ENCODE measurements at regions not wholly inside any gene's neighbourhood (a gene's known extent, or its start where the extent isn't known, plus 50 kb on each side); places are given as distances from the start of the nearest gene placed in this dataset.

DNA sequence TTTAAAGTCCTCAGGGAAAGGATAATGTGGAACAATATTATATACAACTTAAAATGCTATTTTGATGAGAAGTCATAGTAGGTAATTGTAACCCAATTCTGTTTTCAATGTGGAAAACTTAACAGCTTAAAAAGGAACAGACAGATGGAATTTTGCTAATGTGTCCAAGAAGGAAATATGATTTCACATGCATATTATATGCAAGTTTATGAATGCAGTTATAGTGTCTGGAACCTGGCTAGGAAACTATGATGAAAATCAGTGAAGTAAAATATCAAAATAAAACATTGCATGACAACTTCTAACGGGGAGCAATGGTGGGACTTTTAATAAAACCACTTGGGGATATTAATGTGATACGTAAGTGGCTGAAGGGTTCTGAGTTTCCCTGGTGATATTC lies 152.6 kb upstream of the HAND2 start:
- ChIA-PET POLR2A (no interaction called here), CTCF (no interaction called here)
- DNase-seq (ENCODE audit: extremely low spot score), result no peak
- TF ChIP-seq BHLHE40 (IDR thresholded peaks at IDR 0.05; ENCODE audit: borderline replicate concordance) (no peak), SP1 (IDR thresholded peaks at IDR 0.05) (no peak), FOXA1 (IDR thresholded peaks at IDR 0.05) (no peak), ZNF384 (IDR thresholded peaks at IDR 0.05) (no peak), HDGF (IDR thresholded peaks at IDR 0.05; ENCODE audit: borderline replicate concordance) (no peak), CTBP1 (IDR thresholded peaks at IDR 0.05; ENCODE audit: borderline replicate concordance) (no peak), NFRKB (IDR thresholded peaks at IDR 0.05) (no peak), LEF1 (IDR thresholded peaks at IDR 0.05; ENCODE audit: borderline replicate concordance) (no peak), FOXM1 (IDR thresholded peaks at IDR 0.05; ENCODE audit: borderline replicate concordance) (no peak), ELF4 (IDR thresholded peaks at IDR 0.05) (no peak), L3MBTL2 (conservative IDR thresholded peaks at IDR 0.05) (no peak)
- TF ChIP-seq, protein P1, sequence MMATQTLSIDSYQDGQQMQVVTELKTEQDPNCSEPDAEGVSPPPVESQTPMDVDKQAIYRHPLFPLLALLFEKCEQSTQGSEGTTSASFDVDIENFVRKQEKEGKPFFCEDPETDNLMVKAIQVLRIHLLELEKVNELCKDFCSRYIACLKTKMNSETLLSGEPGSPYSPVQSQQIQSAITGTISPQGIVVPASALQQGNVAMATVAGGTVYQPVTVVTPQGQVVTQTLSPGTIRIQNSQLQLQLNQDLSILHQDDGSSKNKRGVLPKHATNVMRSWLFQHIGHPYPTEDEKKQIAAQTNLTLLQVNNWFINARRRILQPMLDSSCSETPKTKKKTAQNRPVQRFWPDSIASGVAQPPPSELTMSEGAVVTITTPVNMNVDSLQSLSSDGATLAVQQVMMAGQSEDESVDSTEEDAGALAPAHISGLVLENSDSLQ (IDR thresholded peaks at IDR 0.05), result no peak

DNA sequence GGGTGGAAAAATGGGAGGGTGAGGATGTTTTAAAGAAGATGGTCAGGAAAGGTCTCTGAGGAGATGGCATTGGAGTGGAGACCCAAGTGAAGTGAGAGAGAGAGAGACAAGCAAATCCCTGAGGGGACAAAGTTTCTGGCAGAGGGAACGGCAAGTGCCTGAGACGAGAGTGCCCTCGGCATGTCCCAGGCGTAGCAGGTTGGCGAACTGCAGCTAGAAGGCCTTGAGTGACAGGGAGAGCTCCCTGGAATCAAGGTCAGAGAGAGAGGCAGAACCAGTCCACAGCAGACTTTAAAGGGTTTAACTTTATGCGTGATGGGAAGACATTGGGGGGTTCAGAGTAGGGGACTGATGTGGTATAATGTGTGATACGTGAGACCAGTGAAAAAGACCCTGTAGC lies 150.2 kb upstream of the HAND2 start:
- POLR2A ChIA-PET, result no interaction called here
- no peak for TF ChIP-seq BHLHE40 (IDR thresholded peaks at IDR 0.05; ENCODE audit: borderline replicate concordance)
- no peak for TF ChIP-seq FOXM1 (IDR thresholded peaks at IDR 0.05; ENCODE audit: borderline replicate concordance)
- no peak for TF ChIP-seq LEF1 (IDR thresholded peaks at IDR 0.05; ENCODE audit: borderline replicate concordance)
- CTCF ChIA-PET, result no interaction called here
- no peak for DNase-seq (ENCODE audit: extremely low spot score)

DNA sequence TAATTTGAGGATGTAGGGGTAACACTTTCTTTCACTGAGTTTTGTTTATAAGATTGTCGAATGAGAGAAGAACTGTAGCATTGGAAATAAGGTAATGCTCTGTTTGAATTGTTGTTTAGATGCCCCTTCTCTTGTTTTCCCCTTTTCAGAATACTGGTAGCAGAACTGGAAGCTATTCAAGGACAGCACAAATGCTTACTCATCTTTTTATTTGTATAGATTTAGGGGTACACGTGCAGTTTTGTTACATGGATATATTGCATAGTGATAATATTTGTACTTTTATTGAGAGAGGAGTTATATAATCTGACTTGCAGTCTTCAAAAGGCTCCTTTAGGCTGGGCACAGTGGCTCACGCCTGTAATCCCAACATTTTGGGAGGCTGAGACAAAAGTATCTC lies 145.4 kb upstream of the HAND2 start:
- ChIA-PET CTCF (no interaction called here), POLR2A (no interaction called here)
- no peak for DNase-seq (ENCODE audit: extremely low spot score)
- TF ChIP-seq NFRKB (IDR thresholded peaks at IDR 0.05) (no peak), ZNF384 (IDR thresholded peaks at IDR 0.05) (no peak), FOXA1 (IDR thresholded peaks at IDR 0.05) (no peak), CTBP1 (IDR thresholded peaks at IDR 0.05; ENCODE audit: borderline replicate concordance) (no peak), SUZ12 (IDR thresholded peaks at IDR 0.05) (no peak), L3MBTL2 (conservative IDR thresholded peaks at IDR 0.05) (no peak), FOXM1 (IDR thresholded peaks at IDR 0.05; ENCODE audit: borderline replicate concordance) (no peak)
- TF ChIP-seq, protein P1 (IDR thresholded peaks at IDR 0.05), result no peak

DNA sequence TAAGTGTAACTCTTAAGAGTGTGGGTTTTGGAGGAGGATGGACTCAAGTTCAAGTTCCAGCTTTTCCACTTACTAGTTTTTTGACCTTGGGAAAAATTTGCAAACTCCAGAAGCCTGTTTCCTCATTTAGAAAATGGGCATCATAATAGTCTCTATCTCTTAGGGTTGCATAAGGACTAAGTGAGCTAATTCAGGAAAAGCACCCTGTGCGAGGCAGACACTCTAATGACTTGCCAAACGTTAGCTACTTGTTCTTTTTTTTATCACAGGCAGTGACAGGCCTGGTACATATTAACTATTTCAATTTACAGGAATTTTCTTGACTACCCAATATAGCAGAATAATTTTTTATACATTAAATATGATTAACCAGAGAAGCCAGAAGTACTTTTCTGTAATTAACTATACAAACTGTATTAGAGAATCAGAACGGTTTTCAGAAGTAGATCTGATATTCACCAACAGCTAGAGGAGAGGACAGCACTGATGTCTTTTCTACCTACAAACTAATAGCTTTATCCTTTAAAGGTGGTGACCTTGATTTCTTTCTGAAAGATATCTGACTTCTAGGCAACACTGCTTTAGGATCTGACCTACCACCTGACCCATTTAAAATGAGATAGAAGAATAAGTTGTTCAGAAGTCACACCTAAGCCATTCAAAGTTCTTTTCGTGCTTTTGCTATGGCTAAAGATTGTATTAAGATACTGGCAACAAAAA lies 139.6 kb upstream of the HAND2 start:
- DNase-seq (ENCODE audit: extremely low spot score), result no peak
- CTCF ChIA-PET, result no interaction called here
- POLR2A ChIA-PET, result interaction anchor here (1.1 kb wide), 1 partner anchor 9 kb away, joined by 3 read pairs; no protein-coding TSS in a partner anchor
- TF ChIP-seq L3MBTL2 (conservative IDR thresholded peaks at IDR 0.05) (no peak), CTBP1 (IDR thresholded peaks at IDR 0.05; ENCODE audit: borderline replicate concordance) (no peak), NFRKB (IDR thresholded peaks at IDR 0.05) (no peak), FOXK2 (IDR thresholded peaks at IDR 0.05) (no peak), HDGF (IDR thresholded peaks at IDR 0.05; ENCODE audit: borderline replicate concordance) (no peak)

DNA sequence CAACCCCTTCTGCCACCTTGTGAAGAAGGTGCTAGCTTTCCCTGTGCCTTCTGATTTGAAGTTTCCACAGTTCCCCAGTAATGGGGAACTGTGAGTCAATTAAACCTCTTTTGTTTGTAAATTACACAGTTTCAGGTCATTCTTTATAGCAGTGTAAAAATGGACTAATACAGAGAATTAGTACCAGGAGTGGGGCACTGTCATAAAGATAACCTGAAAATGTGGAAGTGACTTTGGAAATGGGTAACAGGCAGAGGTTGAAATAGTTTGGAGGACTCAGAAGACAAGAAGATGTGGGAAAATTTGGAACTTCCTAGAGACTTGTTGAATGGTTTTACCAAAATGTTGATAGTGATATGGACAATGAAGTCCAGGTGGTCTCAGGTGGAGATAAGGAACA lies 131.0 kb upstream of the HAND2 start:
- DNase-seq (ENCODE audit: extremely low spot score), result no peak
- POLR2A ChIA-PET, result interaction anchor here (1.6 kb wide), 1 partner anchor 8 kb away, joined by 3 read pairs; no protein-coding TSS in a partner anchor

DNA sequence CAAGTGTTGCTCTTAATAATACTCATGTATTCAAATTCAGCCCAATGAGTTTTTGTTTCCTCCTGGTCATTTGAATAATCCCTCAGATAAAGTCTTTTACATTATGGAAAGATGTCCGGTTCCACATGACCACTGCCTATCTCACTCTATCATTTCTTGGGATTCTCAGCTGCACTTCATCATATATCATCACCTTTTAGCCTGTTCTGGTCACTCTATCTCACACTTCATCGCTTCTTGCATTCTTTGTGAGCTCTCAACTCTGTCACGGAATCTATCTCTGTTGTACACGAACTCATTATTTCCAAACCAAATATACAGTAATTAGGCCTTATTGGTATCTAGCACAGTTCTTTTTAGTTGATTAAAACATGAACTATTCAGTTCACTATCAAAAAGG lies 126.9 kb upstream of the HAND2 start:
- TF ChIP-seq BHLHE40 (IDR thresholded peaks at IDR 0.05; ENCODE audit: borderline replicate concordance) (no peak), SP1 (IDR thresholded peaks at IDR 0.05) (no peak), LEF1 (IDR thresholded peaks at IDR 0.05; ENCODE audit: borderline replicate concordance) (no peak), SUZ12 (IDR thresholded peaks at IDR 0.05) (no peak), ARNT (IDR thresholded peaks at IDR 0.05) (no peak), FOXM1 (IDR thresholded peaks at IDR 0.05; ENCODE audit: borderline replicate concordance) (no peak)
- CTCF ChIA-PET, result no interaction called here
- POLR2A ChIA-PET, result no interaction called here
- no peak for DNase-seq (ENCODE audit: extremely low spot score)

More for the DNA sequence above, 131.0 kb upstream of the HAND2 start:
- TF ChIP-seq LEF1 (IDR thresholded peaks at IDR 0.05; ENCODE audit: borderline replicate concordance), result no peak
- TF ChIP-seq FOXA1 (IDR thresholded peaks at IDR 0.05), result no peak
- no peak for TF ChIP-seq ELF4 (IDR thresholded peaks at IDR 0.05)
- TF ChIP-seq TARDBP (IDR thresholded peaks at IDR 0.05), result no peak
- TF ChIP-seq HDGF (IDR thresholded peaks at IDR 0.05; ENCODE audit: borderline replicate concordance), result no peak
- no peak for TF ChIP-seq SUZ12 (IDR thresholded peaks at IDR 0.05)
- TF ChIP-seq, protein P1 (IDR thresholded peaks at IDR 0.05), result no peak
- TF ChIP-seq FOXM1 (IDR thresholded peaks at IDR 0.05; ENCODE audit: borderline replicate concordance), result no peak
- TF ChIP-seq CTBP1 (IDR thresholded peaks at IDR 0.05; ENCODE audit: borderline replicate concordance), result no peak
- no peak for TF ChIP-seq L3MBTL2 (conservative IDR thresholded peaks at IDR 0.05)
- no peak for TF ChIP-seq FOXK2 (IDR thresholded peaks at IDR 0.05)
- TF ChIP-seq NFRKB (IDR thresholded peaks at IDR 0.05), result no peak
- TF ChIP-seq BHLHE40 (IDR thresholded peaks at IDR 0.05; ENCODE audit: borderline replicate concordance), result no peak
- no peak for TF ChIP-seq ZNF384 (IDR thresholded peaks at IDR 0.05)
- CTCF ChIA-PET, result interaction anchor here (0.5 kb wide), 1 partner anchor 216 kb away, joined by 10 read pairs; no protein-coding TSS in a partner anchor

Data from HEK293T (cell line).